Gastroesophageal sphincter (tissue), 3 donors: ENCODE measurements at regions not wholly inside any gene's neighbourhood (a gene's known extent, or its start where the extent isn't known, plus 50 kb on each side); places are given as distances from the start of the nearest gene placed in this dataset.

Experiments
- POLR2A ChIP-seq, 2 donors: fragments of 450-650 bp; IDR thresholded peaks; one replicate each; pipeline ENCODE4 v1.6.1; 2017; ENCODE audit warnings: antibody characterized with exemption in 2 of 2, mild to moderate bottlenecking in 2 of 2, moderate library complexity in 1 of 2
- POLR2AphosphoS5 ChIP-seq: sonication (generic); formaldehyde crosslinking; IDR thresholded peaks from one replicate; pipeline ENCODE4 v1.6.1; 2017; ENCODE audit warnings: antibody characterized with exemption
- TF ChIP-seq, protein P1 (sequence below), 4 experiments: fragments of 200-600 bp in 2 of 4; fragments of 450-650 bp in 2 of 4; sonication (generic) in 1 of 4; IDR thresholded peaks; one replicate each; pipeline ENCODE4 v1.5.1; 2017 to 2019; ENCODE audit warnings: antibody characterized with exemption in 4 of 4, mild to moderate bottlenecking in 2 of 4, moderate library complexity in 2 of 4

DNA sequence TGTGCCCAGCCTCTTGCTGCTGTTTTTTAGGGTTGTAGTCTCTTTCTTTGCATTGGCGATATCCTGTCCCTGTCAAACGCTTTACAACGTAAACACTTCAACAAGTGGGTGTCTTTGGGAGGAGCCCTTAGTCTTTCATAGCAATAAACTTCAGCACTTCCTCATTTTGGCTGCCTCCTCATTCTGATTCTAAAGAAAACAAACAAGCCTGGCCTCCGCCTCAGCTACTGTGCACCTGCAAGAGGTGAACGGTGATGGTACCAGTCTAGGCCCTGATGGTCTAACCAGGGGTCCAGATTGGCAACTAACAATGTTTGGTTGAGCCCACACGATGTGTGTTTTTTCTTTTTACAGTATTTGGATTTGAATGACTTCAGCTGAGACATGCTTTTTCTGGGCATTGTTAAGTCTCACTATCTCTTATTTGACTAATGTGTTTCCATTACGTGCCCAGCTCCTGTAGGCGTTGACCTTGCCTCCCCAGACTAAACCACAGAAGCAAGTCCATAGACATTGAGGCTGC is 53.2 kb upstream of the CUL3 start:
- TF ChIP-seq, protein P1, sequence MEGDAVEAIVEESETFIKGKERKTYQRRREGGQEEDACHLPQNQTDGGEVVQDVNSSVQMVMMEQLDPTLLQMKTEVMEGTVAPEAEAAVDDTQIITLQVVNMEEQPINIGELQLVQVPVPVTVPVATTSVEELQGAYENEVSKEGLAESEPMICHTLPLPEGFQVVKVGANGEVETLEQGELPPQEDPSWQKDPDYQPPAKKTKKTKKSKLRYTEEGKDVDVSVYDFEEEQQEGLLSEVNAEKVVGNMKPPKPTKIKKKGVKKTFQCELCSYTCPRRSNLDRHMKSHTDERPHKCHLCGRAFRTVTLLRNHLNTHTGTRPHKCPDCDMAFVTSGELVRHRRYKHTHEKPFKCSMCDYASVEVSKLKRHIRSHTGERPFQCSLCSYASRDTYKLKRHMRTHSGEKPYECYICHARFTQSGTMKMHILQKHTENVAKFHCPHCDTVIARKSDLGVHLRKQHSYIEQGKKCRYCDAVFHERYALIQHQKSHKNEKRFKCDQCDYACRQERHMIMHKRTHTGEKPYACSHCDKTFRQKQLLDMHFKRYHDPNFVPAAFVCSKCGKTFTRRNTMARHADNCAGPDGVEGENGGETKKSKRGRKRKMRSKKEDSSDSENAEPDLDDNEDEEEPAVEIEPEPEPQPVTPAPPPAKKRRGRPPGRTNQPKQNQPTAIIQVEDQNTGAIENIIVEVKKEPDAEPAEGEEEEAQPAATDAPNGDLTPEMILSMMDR (IDR thresholded peaks at IDR 0.05) = no peak
- TF ChIP-seq POLR2A (IDR thresholded peaks at IDR 0.05) (no peak), POLR2AphosphoS5 (no peak)
